ENCODE measurements at regions not wholly inside any gene's neighbourhood (a gene's known extent, or its start where the extent isn't known, plus 50 kb on each side); places are given as distances from the start of the nearest gene placed in this dataset.
"Not testable (repeated sequence)": the region's sequence is repeated elsewhere in the genome, so short reads cannot be mapped to it uniquely, and the experiment has no call there.

DNA sequence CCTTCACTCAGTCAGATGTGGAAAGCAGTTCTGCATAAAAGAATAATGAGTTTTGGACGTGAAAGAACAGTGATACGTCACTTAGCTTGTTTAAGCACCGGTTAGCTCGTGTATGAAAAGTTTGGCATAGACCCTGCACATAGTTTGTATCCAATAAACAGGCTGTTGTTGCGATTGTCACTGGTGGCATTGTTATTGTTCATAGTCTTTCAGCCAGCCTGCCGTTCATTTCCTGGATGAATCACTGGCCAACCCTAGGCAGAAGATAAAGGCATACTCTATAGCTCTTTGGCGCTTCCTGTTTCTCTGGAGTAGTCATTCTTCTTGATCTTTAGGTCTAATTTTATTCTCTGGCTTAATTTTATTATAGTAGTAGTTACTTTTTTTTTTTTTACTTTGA lies 57.8 kb upstream of the ANKRD30A start:
- no peak for DNase-seq

DNA sequence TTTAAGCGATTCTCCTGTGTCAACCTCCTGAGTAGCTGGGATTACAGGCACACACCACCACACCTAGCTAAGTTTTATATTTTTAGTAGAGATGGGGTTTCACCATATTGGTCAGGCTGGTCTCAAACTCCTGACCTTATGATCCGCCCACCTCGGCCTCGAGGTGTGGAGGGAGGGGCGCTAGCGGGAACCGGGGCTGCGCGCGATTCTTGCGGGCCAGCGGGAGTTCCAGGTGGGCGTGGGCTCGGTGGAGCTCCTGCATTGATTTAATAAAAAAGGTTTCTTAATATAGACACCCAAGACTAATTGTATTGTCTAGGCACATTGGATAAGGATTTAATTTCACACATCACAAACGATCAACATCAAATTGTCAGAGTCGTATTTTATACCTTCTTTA lies 63.1 kb upstream of the ANKRD30A start:
- DNase-seq, result not testable (repeated sequence)

GRCh38 chr10:37057261-37057660 lies 68.1 kb upstream of the ANKRD30A start:
- no peak for DNase-seq

DNA sequence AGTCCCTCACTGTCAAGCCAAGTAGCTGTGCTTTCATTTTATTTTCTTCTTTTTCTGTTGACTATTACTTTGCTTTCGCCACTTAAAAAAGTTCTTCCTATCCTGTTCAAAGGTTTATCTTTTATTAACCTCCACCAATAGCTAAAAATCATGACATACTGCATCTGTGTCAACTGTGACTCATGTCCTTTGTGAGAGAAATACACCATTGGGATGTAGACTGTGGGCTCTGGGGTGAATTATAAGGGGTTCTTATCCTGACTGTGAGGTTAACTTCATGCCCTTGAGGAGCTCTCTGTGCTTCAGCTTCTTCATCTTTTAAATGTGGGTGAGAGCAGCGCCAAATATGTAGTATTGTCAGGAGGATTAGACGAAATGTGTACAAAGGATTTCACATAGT lies 71.9 kb upstream of the ANKRD30A start:
- DNase-seq, result no peak

DNA sequence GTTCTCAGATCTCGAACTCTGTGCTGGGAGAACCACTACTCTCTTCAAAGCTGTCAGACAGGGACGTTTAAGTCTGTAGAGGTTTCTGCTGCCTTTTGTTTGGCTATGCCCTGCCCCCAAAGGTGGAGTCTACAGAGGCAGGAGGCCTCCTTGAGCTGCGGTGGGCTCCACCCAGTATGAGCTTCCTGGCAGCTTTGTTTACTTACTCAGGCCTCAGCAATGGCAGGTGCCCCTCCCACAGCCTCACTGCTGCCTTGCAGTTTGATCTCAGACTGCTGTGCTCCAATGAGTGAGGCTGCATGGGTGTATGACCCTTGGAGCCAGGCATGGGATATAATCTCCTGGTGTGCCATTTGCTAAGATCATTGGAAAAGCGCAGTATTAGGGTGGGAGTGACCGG lies 75.4 kb upstream of the ANKRD30A start:
- DNase-seq, result not testable (repeated sequence)

DNA sequence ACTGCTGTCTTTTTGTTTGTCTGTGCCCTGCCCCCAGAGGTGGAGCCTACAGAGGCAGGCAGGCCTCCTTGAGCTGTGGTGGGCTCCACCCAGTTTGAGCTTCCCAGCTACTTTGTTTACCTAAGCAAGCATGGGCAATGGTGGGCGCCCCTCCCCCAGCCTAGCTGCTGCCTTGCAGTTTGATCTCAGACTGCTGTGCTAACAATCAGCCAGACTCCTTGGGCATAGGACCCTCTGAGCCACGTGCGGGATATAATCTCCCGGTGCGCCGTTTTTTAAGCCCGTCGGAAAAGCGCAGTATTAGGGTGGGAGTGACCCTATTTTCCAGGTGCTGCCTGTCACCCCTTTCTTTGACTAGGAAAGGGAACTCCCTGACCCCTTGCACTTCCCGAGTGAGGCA lies 81.1 kb upstream of the ANKRD30A start:
- DNase-seq, result not testable (repeated sequence)

GRCh38 chr10:37035853-37036252 lies 89.5 kb upstream of the ANKRD30A start:
- DNase-seq, result no peak

DNA sequence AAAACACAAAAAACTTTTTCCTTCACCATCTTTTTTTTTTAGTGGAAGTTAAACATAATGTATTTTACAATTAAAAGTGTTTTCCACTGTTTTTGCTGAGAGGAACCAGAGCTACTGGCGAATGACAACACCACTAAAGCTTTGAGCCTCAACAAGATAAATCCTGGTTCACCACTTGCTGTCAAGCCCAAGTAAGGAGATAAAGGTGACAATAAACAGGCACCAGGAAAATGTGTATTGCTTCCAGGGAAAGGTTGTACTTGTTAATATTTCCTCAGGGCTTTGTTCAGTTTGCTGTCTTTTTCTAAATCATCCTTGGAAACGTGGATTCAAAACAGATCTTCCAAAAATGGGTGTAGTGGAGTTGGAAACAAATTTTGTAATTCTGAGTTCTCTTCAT lies 109.9 kb upstream of the ANKRD30A start:
- no peak for DNase-seq

DNA sequence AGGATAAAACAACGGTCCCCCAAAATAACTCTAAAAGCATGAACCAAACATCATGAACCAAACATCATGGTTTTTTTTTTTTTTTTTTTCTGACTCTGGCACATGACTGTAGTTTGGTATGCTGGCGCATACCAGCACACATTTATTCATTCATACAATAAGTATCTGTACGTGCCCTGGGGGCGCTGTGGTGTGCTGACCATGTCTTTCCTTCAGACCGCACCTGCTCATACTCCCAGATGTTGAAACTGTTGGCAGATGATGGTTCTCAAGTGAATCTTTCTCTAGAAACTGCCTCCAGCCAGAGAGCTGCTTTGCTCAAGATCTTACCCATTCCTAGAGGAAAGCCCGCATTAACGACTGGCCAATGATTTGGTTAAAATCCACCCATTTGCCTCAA lies 114.7 kb upstream of the ANKRD30A start:
- no peak for DNase-seq

GRCh38 chr10:37008276-37008675 lies 117.1 kb upstream of the ANKRD30A start:
- not testable (repeated sequence) for DNase-seq

- DNase-seq, result no peak
Measured at GRCh38 chr10:37003126-37003525, 122.3 kb upstream of the ANKRD30A start.

DNA sequence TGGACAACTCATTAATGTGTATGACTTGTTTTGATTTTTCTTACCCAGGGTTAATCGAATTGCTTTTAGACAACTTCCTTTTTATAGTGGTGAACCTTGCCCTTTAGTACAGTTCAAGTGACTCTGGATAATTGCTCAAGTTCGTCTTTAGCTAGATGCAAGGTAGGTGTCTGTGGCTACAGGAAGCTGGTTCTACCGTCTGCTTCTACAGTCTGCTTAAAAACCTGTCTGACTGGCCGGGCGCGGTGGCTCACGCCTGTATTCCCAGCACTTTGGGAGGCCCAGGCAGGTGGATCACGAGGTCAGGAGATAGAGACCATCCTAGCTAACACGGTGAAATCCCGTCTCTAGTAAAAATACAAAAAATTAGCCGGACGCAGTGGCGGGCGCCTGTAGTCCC lies 129.6 kb upstream of the ANKRD30A start:
- not testable (repeated sequence) for DNase-seq

- no peak for DNase-seq
Measured at GRCh38 chr10:36994886-36995285, 130.5 kb upstream of the ANKRD30A start.

- no peak for DNase-seq
Measured at GRCh38 chr10:36989233-36989632, 136.2 kb upstream of the ANKRD30A start.

- DNase-seq, result no peak
Measured at GRCh38 chr10:36946598-36946997, 178.8 kb upstream of the ANKRD30A start.

GRCh38 chr10:36943544-36943943 lies 181.9 kb upstream of the ANKRD30A start:
- no peak for DNase-seq

GRCh38 chr10:36942616-36943015 lies 182.8 kb upstream of the ANKRD30A start:
- no peak for DNase-seq

GRCh38 chr10:36903040-36903439 lies 222.4 kb upstream of the ANKRD30A start:
- DNase-seq, result no peak

DNA sequence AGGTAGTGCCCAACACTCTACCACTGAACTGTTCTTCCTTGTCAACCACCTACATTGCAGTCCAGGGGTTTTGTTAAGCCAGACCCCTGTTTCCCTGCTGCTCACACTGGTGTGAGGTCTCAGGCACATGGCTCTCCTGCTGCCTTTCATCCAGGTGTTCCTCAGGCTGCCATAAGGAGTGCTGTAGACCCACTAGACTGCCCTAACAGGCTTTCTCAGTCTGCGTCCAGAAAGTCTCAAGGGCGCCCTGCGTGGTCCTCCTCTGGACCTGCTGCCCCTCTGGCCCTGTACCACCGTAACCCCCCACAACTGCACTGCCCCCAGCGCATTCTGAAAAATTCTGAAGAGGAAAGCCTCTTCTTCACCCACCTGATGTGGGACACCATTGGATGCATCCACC lies 225.7 kb upstream of the ANKRD30A start:
- DNase-seq, result no peak

DNA sequence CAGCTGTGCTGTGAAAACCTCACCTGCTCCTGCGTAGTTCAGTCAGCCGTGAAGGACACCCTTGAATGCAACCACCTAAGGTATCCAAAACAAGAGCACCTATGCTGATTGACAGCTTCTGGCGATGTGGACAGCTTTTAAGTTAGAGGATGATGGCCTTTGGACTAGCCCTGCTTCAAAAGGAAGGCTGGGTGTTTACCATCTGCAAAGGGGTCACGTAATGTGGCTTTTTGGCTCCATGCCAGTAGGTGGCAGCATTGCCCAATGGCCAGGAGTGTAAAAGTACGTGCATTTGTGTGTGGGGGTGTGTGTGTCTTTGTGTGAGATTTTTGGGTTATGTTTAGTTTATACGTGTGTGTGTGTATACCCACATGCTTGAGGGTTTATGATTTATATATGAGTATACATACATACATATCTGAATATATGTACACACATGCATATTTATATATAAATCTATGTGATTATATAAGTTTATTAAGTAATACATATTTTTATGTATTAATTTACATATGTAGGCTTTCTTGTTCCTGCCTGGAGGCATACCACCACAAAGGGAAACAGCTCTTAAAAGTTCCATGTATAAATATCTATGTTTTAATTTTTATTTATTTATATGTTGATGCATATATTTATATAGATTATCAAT lies 236.3 kb upstream of the ANKRD30A start:
- peak in 1 of 4 experiments; percentile 5 for DNase-seq

DNA sequence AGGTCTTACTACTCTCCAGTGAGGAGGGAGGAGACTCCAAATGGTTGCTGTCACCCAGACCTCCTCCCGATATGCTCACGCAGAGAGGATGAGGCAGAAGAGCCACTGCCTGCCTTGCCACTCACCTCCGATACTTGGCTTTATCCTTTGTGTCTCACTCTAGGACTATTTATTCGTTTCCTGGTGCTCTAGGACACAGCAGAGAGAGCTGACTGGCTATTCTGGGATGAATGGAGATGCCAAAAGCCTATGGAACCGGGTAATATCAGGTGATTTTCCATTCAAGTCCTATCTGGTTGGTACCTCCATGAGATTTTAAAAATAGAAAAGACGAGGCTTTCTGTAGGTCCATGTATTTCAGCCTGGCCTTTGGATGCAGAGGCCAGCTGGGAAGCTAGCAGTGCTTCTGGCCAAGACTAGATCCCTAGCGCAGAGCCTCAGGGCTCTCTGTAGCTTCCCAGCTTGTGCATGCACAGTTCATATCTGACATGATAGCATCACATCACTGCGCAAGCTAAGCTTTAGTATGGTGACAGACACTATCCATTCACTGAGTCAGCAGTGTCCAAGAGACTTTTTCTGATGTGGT lies 239.0 kb upstream of the ANKRD30A start:
- DNase-seq, result no peak

DNA sequence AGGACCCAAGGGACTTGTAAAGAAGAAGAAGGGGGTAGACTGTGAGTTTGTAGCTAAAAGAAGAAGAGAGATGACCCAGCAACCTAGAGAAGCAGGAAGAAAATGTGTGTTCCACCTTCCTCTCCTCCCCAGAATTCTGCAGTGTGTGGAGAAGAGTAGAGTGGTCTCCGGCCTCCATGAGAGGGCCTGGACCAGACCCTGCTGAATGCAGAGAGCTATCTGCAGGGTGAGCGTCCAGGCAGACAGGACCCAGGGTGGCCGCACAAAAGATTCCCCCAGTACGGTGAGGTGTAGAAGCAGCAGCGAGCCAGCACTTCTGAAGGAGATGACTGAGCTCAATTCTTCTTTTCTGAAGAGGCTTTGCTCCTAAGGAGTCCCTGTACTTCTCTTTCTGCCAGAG lies 239.7 kb upstream of the ANKRD30A start:
- no peak for DNase-seq

GRCh38 chr10:36882781-36883180 lies 242.6 kb upstream of the ANKRD30A start:
- DNase-seq, result no peak

DNA sequence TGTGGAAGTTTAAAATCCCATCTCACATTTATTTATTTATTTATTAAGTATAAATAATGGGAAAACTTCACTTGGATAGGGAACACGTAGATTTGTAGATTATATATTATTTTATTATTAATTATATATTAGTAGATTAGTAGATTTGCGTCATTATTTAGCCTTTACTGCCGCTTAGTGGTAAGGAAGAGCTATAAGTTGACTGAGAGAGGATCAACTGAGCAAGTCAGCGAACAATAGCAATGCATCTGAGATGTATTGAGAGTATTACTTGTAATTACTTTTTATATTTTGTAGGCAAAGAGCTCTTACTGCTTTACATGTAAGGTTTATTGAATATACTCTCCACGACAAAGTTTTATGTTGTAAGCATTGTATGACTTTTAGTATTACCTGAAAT lies 244.5 kb upstream of the ANKRD30A start:
- DNase-seq, result no peak
